ENCODE measurements at regions not wholly inside any gene's neighbourhood (a gene's known extent, or its start where the extent isn't known, plus 50 kb on each side); places are given as distances from the start of the nearest gene placed in this dataset.

DNA sequence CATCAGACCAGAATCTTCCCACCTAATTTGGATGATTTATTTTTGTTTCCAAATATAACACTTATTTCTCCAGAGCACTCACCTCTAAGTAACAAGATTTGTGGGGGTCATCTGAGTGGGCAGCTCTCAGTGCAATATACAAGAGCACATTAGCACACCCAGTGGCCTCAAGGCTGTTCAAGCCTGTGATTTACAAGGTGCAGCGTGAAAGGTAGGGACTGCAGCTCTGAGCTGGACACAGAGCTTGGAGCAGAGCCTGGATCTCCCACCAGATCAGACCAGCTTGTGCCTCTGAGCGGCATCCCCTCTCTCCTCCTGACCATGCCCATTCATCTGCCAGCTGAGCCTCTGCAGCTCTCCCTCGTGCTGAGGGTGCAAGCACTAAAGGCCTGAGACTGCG, 323.3 kb upstream of the ZC3H12C start:
- TF ChIP-seq, protein P1, sequence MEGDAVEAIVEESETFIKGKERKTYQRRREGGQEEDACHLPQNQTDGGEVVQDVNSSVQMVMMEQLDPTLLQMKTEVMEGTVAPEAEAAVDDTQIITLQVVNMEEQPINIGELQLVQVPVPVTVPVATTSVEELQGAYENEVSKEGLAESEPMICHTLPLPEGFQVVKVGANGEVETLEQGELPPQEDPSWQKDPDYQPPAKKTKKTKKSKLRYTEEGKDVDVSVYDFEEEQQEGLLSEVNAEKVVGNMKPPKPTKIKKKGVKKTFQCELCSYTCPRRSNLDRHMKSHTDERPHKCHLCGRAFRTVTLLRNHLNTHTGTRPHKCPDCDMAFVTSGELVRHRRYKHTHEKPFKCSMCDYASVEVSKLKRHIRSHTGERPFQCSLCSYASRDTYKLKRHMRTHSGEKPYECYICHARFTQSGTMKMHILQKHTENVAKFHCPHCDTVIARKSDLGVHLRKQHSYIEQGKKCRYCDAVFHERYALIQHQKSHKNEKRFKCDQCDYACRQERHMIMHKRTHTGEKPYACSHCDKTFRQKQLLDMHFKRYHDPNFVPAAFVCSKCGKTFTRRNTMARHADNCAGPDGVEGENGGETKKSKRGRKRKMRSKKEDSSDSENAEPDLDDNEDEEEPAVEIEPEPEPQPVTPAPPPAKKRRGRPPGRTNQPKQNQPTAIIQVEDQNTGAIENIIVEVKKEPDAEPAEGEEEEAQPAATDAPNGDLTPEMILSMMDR (IDR thresholded peaks at IDR 0.05; ENCODE audit: insufficient read depth, low read depth, low read length): no peak
- no peak for TF ChIP-seq EZH2 (IDR thresholded peaks at IDR 0.05; ENCODE audit: insufficient read depth, low read length)
